HG02571 (cell line): ENCODE measurements at regions not wholly inside any gene's neighbourhood (a gene's known extent, or its start where the extent isn't known, plus 50 kb on each side); places are given as distances from the start of the nearest gene placed in this dataset.
"Not testable (repeated sequence)": the region's sequence is repeated elsewhere in the genome, so short reads cannot be mapped to it uniquely, and the experiment has no call there.

ENCODE experiments used
- ATAC-seq: cut with Tn5 transposase; IDR thresholded peaks from one replicate; pipeline ENCODE4 v1.9.1; 2021; ENCODE audit warnings: mild to moderate bottlenecking, moderate library complexity; ENCODE audit not compliant: unreplicated experiment

- no peak for ATAC-seq
Observed at GRCh38 chr3:150248116-150248887, 159.8 kb upstream of the TSC22D2 start.

GRCh38 chr3:150247441-150247840 lies 160.7 kb upstream of the TSC22D2 start:
- no peak for ATAC-seq

DNA sequence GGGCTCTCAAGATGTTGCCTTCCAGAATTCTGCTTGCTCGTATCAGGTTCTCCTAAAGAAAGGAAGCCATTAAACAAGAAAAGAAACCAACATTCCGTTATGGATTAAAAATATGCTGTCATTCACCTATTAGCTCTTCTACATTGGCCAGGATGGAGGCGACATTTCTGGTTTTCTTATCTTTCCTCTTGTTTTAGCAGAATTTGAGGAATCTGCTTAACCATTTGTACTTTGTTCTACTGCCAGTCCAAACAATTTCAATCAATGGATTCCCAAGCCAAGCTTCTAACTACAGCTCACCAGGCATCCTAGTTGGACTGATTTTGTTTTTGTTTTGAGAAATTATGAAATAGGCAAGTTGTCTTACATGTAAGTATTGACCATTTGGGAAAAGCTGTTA lies 164.6 kb upstream of the TSC22D2 start:
- no peak for ATAC-seq

GRCh38 chr3:150242220-150242936 lies 165.7 kb upstream of the TSC22D2 start:
- no peak for ATAC-seq

DNA sequence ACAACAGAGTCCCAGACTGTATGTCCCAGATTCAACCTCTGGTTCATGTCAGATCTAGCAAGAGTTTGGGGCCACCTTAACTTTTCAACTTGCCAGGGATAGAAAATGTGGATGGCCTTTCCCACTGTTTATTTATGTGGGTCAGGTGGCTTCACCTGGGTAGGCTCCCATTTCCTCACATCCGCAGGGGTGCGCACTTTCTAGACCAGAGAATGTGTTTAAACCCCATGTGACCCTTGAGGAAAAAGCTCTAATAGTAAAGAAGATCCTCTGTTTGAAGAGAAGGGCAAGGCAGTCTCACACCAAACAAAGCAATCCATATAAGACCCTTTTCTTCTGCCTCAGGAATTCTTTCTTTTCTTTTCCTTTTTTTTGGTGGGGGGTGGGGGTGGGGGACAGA lies 167.2 kb upstream of the TSC22D2 start:
- no peak for ATAC-seq

- ATAC-seq: no peak
Observed at GRCh38 chr3:150239766-150240165, 168.3 kb upstream of the TSC22D2 start.

DNA sequence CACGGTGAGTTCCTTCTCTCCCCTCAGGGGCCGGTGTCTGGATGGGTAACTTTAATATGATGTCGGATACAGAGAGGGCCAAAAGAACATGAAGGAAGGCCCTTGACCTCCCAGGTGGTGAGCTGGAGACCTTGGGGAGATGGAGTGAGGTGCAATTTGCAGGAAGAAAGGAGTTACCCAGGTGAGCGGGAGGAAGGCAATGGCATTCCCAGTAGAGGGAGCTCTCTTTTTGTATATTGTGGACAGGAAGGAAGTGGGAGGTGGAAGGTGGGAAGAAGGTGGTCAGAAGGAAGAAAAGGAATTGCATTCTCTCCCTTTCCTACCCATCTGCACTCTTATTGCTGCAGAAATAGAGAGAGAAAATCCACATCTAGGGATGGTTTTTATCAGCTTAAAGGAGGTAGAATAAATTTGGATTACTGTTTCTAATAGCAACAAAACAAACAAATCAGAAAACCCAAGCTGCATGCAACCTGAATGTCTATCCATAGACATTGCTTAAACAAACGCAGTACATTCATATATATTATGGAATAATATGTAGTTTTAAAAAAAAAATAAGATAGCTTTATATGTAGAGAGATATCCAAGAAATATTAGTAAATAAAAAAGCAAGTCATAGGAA lies 169.0 kb upstream of the TSC22D2 start:
- ATAC-seq: no peak

- no peak for ATAC-seq
Observed at GRCh38 chr3:150238048-150238802, 169.9 kb upstream of the TSC22D2 start.

GRCh38 chr3:150237490-150237889 lies 170.6 kb upstream of the TSC22D2 start:
- ATAC-seq: no peak

- ATAC-seq: no peak
Observed at GRCh38 chr3:150236316-150237082, 171.6 kb upstream of the TSC22D2 start.

GRCh38 chr3:150235799-150236198 lies 172.3 kb upstream of the TSC22D2 start:
- ATAC-seq: no peak

DNA sequence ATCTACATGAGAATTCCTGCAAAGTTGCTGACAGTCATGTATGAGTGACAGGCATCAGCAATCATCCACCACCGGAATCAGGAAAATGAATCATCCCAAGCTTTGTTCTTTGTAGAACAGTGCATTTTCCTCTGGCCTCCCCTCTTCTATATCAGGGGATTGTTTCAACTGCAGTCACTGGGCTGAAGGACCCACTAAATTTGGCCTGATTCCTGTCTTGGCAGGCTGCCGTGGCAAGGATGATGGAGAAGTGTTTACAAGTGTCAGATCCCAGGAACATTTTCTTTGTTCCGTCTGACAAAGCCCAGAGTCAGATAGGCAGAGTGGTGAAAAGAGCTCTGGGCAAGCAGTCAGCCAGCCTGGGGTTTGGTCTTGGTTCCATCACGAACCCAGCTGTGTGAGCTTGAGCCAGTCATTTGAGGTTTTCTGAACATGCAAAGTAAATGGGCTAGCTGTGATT lies 175.1 kb upstream of the TSC22D2 start:
- ATAC-seq: no peak

DNA sequence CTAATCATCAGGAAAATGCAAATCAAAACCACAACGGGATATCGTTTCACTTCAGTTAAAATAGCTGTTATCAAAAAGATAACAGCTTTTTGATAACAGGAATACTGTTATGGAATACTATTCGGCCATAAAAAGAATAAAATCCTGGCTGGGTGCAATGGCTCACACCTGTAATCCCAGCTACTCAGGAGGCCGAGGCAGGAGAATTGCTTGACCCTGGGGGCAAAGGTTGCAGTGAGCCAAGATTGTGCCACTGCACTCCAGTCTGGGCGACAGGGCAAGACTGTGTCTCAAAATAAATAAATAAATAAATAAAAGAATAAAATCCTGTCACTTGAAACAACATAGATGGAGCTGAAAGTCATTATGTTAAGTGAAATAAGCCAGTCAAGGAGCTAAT lies 178.1 kb upstream of the TSC22D2 start:
- ATAC-seq: no peak

- ATAC-seq: not testable (repeated sequence)
Observed at GRCh38 chr3:150228626-150229025, 179.5 kb upstream of the TSC22D2 start.

- no peak for ATAC-seq
Observed at GRCh38 chr3:150227839-150228238, 180.3 kb upstream of the TSC22D2 start.

DNA sequence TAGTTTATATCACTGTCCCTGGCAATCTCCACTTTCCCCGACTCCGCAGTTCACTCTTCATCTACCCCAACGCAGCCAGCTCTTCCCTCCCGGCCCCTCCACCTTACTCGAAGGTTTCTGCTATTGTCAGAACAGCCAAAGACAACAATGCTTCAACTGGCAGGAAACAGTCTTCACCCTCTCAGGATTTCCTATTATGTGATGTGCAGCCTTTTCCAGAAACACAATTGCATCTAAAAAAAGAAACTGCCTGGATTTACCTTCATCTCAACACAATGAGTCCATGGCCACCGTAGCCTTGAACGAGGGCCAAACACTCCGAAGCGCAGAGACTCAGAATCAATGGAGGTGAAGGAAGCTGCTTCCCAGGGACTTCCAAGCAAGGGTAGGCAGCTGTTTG lies 182.1 kb upstream of the TSC22D2 start:
- no peak for ATAC-seq

DNA sequence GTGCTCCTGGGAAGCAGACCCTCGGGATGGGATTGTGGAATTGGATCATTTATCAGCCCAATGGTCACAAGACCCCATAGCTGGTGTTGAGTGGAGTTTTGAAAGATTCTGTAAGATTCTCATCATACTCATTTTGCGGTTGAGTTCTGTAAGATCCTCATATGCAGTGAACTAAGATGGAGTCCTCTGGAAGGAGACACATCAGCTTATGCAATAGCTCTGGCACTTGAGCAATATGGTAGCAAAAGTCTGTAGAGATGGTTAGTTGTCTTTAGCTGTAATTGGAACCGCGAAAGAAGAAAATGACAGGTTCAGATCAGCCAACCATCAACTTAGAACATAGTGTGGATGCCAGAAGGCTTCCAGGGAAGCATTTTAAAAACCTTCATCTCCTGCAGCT lies 184.5 kb upstream of the TSC22D2 start:
- ATAC-seq: no peak

- ATAC-seq: no peak
Observed at GRCh38 chr3:150222691-150223489, 185.2 kb upstream of the TSC22D2 start.

GRCh38 chr3:150221904-150222523 lies 186.1 kb upstream of the TSC22D2 start:
- no peak for ATAC-seq
